Fibroblast of skin of left quadriceps (primary cell): ENCODE measurements at regions not wholly inside any gene's neighbourhood (a gene's known extent, or its start where the extent isn't known, plus 50 kb on each side); places are given as distances from the start of the nearest gene placed in this dataset.

Experiments
- DNase-seq, 2 experiments: peaks; one replicate each; pipeline ENCODE4 v3.0.0-alpha.2; 2013; ENCODE audit warnings: low read depth in 2 of 2

DNA sequence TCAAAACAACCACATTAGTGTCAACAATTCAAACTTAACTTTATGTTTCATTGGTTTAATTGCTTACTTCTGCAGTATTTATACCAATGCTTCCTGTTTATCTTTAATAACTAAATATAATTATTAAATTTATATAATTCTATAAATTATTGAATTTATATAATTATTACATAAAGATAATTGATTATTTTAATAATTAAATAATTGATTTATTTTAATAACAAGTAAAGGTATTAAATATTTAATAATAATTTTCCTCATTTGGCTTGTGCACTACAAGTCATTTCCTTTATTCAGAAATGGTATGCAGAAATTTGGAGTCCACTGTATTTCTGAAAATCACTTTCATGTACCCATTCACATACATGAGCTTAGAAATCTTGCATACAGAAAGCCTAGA is 156.2 kb upstream of the NSMCE3 start:
- no peak for DNase-seq

DNA sequence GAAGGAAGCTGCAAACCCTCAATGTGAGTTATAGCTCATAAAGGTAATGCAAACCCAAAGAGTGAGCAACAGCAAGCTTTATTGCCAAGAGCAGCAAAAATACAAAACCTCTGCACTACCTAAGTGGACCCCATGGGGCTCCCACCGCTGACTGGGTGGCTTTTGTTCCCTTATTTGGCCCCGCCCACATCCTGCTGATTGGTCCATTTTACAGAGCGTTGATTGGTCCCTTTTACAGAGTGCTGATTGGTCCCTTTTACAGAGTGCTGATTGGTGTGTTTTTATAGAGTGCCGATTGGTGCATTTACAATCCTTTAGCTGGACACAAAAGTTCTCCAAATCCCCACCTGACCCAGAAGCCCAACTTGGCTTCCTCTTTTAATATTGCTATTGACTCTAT is 154.5 kb upstream of the NSMCE3 start:
- no peak for DNase-seq

- DNase-seq, result no peak
Measured at GRCh38 chr15:29422606-29423005, 153.0 kb upstream of the NSMCE3 start.

- no peak for DNase-seq
Measured at GRCh38 chr15:29420188-29420587, 150.6 kb upstream of the NSMCE3 start.

DNA sequence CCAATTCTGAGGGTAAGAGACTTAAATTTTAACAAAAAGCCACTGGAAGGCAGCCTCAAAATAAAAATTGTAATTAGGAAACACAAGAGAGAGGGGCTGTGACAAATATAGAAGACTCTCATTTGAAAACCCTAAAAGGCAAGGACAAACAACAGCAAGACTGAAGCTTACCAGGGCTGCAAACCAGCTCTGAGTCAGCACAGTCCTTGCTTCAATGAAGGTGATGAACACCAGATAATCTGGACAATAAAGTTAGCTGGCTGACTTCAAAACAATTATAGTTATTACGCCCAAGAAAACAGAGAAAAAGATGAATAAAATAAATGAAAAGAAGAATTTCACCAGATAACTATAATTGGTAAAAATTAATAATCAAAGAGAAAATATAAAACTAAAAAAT is 149.3 kb upstream of the NSMCE3 start:
- DNase-seq, result no peak

DNA sequence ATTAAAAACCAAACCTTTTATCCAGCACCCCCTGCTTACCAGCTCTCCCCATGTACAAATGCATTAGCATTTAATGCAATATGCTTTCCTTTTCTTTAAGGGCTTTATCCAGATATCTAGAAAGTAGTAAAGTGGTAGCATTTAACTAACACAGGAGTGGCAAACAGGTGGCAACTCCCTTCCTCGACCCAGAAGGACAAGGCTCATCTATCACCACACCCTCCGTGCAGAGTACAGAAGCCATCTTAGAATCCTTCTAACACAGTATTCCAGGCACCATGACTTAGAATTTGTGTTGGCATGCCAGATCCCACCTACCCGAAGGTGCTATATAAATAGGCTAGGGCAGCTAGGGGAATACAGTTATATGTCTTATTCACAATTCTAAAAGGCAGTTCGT is 148.6 kb upstream of the NSMCE3 start:
- no peak for DNase-seq

DNA sequence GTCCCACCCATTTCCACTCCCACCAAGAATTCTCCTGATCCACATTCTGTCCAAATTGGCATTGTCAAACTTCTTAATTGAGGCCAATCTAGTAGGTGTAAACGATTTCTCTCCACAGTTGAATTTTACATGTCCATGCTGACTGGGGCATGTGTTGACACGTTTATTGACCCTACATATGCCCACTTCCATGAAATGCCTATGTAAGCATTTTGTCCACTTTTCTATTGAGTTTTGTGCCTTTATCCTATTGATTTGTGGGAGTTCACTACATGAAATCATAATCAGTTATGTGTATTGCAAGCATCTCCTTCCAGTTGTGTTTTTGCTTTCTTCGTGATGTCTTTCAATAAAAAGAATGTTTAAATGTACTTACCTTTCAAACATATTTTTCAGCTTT is 141.7 kb upstream of the NSMCE3 start:
- DNase-seq, result no peak

- no peak for DNase-seq
Measured at GRCh38 chr15:29410338-29410737, 140.7 kb upstream of the NSMCE3 start.

GRCh38 chr15:29409890-29410289 is 140.3 kb upstream of the NSMCE3 start:
- DNase-seq, result no peak

GRCh38 chr15:29405564-29405963 is 135.9 kb upstream of the NSMCE3 start:
- DNase-seq, result no peak

- DNase-seq, result no peak
Measured at GRCh38 chr15:29403772-29404171, 134.2 kb upstream of the NSMCE3 start.

GRCh38 chr15:29401644-29402043 is 132.0 kb upstream of the NSMCE3 start:
- DNase-seq, result no peak

- no peak for DNase-seq
Measured at GRCh38 chr15:29400701-29401100, 131.1 kb upstream of the NSMCE3 start.

DNA sequence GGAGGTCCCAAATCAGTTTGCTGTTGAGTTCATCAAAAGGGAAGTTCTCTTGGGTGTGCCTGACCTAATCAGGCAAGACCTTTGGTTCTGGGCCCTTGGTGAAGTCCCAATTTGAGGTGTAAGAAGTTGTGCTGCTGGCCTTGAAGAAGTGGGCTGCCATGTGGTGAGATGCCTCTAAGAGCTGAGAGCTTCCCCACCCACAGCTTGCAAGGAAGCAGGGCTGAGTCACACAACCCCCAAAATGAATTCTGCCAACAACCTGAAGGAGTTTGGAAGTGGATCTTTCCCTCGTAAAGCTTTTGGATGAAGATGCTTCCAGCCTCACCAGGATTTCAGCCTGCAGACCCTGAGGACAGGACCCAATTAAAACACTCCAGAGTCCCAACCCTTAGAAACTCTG is 129.3 kb upstream of the NSMCE3 start:
- no peak for DNase-seq

GRCh38 chr15:29396176-29396811 is 126.7 kb upstream of the NSMCE3 start:
- DNase-seq, result no peak

DNA sequence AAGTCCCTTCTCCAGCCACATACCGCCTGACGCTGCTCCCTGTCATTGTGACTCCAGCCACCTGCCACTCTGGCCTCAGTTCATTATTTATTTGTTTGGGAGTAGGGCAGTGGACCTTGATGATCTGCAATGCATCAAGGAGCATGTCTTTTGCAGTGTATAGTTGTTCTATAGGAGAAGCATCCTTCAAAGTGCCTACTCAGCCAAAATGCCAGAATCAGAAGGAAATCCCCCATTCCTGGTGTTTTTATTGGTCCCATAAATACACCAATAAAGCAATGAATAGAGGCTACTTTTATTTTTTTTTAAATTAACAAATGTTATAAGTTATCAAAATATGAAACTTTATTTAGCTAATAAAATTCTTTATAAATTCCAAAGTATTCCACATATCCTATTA is 123.8 kb upstream of the NSMCE3 start:
- DNase-seq, result no peak

- no peak for DNase-seq
Measured at GRCh38 chr15:29392358-29392757, 122.7 kb upstream of the NSMCE3 start.

DNA sequence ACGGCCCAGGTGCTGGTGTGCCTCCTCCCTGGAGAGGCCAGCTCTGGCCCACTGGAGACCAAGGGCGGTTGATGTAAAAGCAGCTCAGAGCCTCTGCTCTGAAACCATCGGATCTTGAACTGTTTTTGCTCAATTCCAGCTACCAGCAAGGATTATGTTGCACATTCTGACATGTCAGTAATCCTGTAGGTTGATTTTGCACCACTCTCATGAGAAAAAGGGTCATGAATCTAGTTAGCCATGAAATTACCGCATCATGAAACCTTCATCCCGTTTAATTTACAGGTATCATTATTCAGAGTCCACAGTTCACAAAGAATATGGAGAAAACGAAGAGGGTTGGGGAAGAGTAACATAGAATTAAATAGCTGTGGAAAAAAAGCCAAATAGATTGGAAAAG is 120.4 kb upstream of the NSMCE3 start:
- no peak for DNase-seq

DNA sequence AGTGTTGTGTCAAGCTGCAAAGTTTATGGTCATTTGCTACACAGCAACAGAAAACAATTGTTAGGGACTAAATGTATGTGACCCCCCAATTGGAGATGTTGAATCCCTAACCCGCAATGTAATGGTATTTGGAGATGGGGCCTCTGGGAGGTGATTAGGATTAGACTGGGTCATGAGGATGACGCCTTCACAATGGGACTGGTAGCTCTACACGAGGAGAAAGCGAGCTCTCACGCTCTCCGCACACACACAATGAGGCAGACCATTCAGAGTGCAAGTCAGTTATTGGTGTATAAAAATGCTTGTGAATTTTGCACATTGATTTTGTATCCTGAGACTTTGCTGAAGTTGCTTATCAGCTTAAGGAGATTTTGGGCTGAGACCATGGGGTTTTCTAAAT is 116.9 kb upstream of the NSMCE3 start:
- DNase-seq, result no peak

GRCh38 chr15:29383367-29383766 is 113.7 kb upstream of the NSMCE3 start:
- DNase-seq, result no peak

- DNase-seq, result no peak
Measured at GRCh38 chr15:29382862-29383261, 113.2 kb upstream of the NSMCE3 start.

DNA sequence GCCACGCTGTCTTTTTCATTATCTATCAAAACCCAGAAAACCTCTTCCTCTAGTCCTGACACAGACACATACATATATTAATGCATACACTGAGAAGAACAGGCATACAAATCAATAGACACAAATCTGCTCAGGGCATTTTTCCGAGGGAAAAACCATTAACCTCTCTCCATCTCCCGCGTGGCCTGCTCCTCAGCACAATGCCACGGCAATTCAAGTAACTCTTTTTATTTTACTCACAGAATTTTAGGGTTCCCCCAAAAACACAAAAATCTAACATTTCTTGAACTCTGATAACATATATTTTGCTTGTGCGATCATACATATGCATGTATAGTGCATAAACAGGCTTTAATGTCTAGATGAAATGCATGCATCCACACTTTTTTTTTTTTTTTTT is 110.8 kb upstream of the NSMCE3 start:
- no peak for DNase-seq

DNA sequence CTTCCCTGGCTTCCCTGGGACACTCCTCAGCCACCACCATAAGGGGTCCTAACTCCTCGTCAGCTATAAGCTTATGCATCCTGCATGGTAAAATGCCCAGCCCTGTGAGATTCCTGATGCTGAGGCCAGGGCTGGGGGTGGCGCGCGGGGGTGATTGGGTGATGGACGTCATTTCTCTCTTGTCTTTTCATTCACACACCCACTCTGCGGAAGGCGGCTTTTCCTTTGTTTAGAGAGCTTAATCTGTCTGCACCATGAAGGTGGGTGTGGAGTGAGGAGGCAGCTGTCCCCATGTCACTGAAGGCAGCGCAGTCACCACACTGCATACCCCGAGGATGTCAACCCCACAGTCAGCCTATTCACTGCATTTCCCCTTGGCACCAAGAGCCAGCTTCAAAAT is 110.0 kb upstream of the NSMCE3 start:
- DNase-seq, result no peak

- no peak for DNase-seq
Measured at GRCh38 chr15:29377161-29377560, 107.5 kb upstream of the NSMCE3 start.

DNA sequence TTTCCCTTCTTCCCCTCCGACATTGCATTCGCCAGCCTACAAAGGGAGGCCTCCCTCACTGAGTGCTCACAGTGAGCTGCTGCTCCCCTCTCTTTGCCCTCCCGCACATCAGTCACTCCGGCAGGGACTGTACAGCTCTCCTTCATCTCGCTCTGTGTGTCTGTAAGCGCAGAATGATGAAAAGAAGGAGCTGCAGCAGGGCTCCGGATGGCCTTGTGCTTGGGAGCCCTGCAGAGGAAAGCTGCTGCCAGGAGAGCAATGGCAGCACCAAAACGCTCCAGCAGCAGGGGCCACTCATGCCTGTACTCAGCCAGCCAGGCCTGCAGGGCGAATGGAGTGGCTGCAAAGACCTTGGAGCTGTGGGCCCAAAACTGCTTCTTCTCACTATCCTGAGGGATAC is 107.0 kb upstream of the NSMCE3 start:
- no peak for DNase-seq
